G401.6 (cell line): ENCODE measurements at regions not wholly inside any gene's neighbourhood (a gene's known extent, or its start where the extent isn't known, plus 50 kb on each side); places are given as distances from the start of the nearest gene placed in this dataset.

ENCODE experiments used
- FAIRE-seq: peaks from 2 replicates; lab custom pipeline; 2012; peaks lifted over from hg19 to GRCh38; lab: Jason Lieb, UNC

DNA sequence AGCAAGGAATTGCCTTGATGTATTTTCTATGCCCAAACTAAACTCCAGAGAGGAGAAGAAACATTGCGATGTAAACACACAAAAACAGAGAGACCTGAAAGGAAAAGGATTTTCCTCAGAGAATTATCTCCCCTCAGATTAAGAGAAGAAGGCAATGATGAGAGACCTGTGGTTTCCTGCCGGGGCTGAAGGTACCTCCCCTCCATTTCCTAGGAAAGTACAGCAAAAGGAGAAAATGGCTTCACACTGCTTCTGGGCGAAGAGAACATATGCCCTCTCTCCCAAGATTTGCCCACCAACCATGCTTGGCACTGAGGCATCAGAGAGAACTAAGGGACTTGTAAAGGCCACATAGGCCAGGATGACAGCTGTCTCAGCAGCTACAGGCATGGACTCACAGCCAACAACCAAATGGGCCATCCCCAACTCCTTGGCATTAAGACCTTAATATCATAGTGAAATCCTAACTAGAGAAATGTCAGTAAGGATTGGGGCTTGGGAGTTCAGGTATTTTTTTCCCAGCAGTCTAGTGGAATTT, 523.0 kb downstream of the PTPRC start:
- FAIRE-seq, result no peak

GRCh38 chr1:199163267-199163666, 524.4 kb downstream of the PTPRC start:
- no peak for FAIRE-seq

DNA sequence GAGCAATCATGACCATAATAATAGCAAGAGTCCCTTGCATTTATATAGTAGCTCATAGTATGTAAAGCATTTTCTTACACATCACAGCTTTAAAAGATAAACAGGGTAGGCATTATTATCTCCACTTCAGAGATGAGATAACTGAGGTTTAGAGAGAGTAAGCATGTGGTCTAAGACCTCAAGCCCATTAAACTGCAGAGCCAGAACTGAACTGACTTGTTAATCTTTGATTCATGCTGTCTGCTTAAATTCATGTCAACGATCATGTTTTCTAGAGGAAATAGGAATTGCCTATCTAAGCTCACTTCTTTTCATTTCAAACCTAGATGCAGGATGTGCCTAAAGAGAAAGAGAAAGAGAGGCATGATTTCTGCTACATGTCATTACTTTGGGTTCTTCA, 524.8 kb downstream of the PTPRC start:
- no peak for FAIRE-seq

- FAIRE-seq, result no peak
These were observed 528.6 kb downstream of the PTPRC start for GRCh38 chr1:199167460-199167859.

DNA sequence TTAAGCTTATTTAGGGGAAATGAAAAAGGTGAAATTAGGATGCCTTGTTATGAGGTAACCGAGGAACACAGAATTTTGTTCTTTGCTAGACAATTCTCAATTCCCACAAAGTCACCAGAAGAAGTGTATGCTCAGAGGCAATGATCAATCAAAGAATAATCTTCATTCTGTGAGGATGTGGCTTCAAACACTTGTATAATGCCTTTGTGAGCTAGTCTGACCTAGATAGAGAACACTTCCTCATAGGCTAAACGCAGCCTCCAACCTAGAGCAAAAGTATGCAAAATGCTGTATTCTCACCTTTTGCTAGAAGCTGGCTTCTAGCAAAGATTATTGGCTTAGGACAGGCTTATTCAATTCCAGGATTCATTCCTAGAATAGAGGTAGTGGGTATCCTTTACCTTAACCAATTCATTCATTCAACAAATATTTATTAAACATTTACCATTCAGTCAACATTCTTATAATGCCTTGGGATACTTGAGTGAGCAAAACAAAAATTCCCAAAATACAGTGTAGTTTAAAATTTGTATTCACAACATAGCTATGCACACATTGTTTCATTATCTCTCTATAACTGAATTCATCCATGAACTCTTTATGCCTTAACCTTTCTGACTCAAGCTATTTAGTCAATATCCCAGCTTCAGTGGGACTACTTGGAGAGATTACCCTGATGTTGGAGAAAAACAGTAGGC, 530.2 kb downstream of the PTPRC start:
- no peak for FAIRE-seq

GRCh38 chr1:199170711-199171110, 531.9 kb downstream of the PTPRC start:
- no peak for FAIRE-seq

DNA sequence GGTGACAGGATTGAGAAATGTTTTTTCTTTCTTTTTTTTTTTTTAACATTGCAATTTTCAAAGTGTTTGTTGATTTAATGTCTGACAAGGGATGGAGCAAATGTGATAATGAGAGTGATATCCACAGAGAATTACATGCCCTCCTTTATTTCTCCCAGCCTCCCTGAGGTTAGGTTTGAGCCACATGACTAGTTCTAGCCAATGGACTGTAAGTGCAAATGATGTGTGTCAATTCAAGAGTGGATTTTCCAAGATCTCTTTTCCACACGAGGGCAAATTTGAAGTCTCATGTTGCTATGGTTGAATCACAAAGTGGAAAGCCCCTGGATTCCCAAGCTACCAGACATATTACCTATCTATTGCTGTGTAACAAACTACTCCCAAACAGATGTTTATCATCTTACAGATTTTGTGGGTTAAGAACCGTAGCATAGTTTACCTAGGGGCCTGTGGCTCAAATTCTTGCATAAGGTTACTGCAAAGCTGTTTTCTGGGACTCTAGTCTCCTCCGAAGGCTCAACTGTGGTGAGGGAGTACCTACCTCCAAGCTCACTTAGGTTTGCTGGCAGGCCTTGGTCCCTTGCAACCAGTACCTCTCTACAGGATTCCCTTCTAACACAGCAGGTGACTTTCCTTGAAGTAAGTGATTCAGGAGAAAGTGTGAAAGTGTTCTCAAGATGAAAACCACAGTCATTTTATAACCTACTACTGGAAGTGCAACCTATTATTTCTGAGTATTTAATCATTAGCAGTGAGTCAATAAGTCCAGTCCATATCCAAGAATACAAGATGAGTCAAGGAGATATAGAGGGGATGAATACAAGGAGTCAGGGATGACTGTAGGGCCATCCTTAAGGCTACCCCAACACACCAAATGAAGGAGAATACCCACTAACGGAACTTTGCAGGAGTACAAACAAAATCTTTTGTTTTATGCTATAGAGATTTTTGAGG, 533.6 kb downstream of the PTPRC start:
- no peak for FAIRE-seq

DNA sequence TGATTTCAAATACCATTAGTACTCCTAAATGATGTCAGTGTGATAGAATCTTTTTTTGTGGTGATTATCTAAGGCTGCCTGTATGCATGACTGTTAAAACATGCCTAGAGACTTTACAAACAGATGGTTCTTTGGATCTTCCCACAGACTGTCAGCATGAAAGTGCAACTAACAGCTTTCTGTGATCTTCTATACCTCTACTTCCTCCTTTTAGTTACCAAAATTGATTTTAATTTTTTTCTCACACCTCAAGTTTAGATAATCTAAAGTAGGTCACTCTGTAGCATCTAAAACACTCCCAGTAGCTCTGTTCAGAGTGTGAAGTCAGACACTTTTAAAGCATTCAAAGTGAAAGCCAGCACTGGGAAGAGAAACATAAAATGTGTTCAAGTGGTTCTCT, 534.5 kb downstream of the PTPRC start:
- no peak for FAIRE-seq

- no peak for FAIRE-seq
These were observed 535.5 kb downstream of the PTPRC start for GRCh38 chr1:199174336-199174735.

- FAIRE-seq, result no peak
These were observed 537.9 kb downstream of the PTPRC start for GRCh38 chr1:199176713-199177112.

DNA sequence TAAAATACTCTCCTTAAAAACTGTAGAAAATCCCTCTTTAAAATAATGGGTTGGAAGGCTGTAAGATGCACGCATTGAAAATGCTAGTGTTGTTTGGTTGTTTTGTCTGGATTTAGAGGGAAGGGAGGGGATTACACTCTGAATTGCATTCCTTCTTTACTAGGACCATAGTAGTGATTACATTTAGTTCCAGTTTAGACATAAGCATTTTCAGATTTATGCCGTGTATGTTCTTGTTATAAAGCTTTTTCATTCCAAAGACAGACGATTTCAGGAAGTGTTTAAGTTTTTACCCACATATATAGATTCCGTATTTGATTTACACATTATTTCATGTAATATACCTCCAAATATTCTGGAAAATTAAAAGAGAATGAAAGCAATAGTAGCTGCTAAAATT, 538.4 kb downstream of the PTPRC start:
- FAIRE-seq, result no peak

GRCh38 chr1:199178646-199179045, 539.8 kb downstream of the PTPRC start:
- FAIRE-seq, result no peak

GRCh38 chr1:199182186-199182843, 543.5 kb downstream of the PTPRC start:
- no peak for FAIRE-seq

GRCh38 chr1:199184180-199184579, 545.3 kb downstream of the PTPRC start:
- FAIRE-seq, result no peak

- FAIRE-seq, result no peak
These were observed 556.0 kb downstream of the PTPRC start for GRCh38 chr1:199194862-199195261.

- no peak for FAIRE-seq
These were observed 558.9 kb downstream of the PTPRC start for GRCh38 chr1:199197695-199198094.

DNA sequence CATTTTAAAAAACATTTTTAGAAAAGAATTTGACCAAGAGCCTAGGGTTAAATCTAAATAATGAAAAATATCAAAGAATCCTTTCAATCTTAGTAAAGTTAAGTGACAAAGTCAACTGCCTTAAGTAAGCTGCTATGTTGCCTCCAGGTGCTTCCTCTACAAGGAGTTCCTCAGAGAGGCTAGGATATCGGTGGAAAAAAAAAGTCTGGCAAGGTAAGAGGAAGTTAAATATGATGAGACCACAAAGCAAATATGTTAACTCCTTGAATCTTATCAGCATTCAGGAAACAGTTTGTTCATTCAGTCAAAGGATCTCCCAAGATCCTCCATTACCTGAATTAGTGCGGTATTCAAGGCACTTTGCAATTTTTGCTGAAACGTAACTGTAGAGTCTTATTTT, 563.5 kb downstream of the PTPRC start:
- FAIRE-seq, result no peak

DNA sequence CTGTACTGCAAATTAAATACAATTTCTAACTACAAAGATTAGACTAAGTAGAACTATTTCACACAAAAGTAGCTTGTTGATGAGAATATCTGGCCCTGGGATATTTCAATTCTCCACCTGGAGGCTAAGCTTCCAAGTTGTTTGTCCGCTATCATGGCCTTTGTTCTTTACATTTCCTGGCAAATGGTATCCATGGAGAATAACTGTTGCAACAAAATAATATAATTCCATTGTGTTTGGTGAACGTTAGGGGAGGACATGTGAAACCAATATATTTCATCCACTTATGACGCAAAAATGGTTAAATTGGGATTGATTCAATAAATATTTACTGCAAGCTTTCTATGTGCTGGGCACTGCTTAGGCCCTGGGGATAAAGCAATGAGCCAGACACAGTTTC, 565.4 kb downstream of the PTPRC start:
- no peak for FAIRE-seq

- no peak for FAIRE-seq
These were observed 567.1 kb downstream of the PTPRC start for GRCh38 chr1:199205740-199206441.

- FAIRE-seq, result no peak
These were observed 570.0 kb downstream of the PTPRC start for GRCh38 chr1:199208847-199209246.

- FAIRE-seq, result no peak
These were observed 579.2 kb downstream of the PTPRC start for GRCh38 chr1:199218065-199218464.

- FAIRE-seq, result no peak
These were observed 579.7 kb downstream of the PTPRC start for GRCh38 chr1:199218533-199218932.
